DND-41 (cell line): ENCODE measurements at regions not wholly inside any gene's neighbourhood (a gene's known extent, or its start where the extent isn't known, plus 50 kb on each side); places are given as distances from the start of the nearest gene placed in this dataset.
"Not testable (repeated sequence)": the region's sequence is repeated elsewhere in the genome, so short reads cannot be mapped to it uniquely, and the experiment has no call there.

Experiments
- CTCF ChIP-seq: IDR thresholded peaks from 2 replicates; pipeline ENCODE4 v1.5.1; 2012; ENCODE audit warnings: borderline replicate concordance, low read length, moderate library complexity, mild to moderate bottlenecking; ENCODE audit not compliant: poor library complexity, severe bottlenecking; ENCODE audit errors: extremely low read depth
- EZH2 ChIP-seq: IDR thresholded peaks from 3 replicates; pipeline ENCODE4 v1.6.1; 2012; ENCODE audit warnings: borderline replicate concordance, low read depth, mild to moderate bottlenecking, moderate library complexity, low read length, inconsistent platforms; ENCODE audit not compliant: severe bottlenecking

- not testable (repeated sequence) for TF ChIP-seq CTCF, EZH2
Measured at GRCh38 chr18:57934375-57934774, 109.7 kb upstream of the NEDD4L start.
